Heart right ventricle (tissue), 16 donors: ENCODE measurements at regions not wholly inside any gene's neighbourhood (a gene's known extent, or its start where the extent isn't known, plus 50 kb on each side); places are given as distances from the start of the nearest gene placed in this dataset.

Experiments
- ATAC-seq, 8 donors: fragments of 200-7000 bp; cut with Tn5 transposase; one replicate each; pipeline ENCODE4 v1.9.1; 2020; ENCODE audit warnings: mild to moderate bottlenecking in 8 of 8, moderate library complexity in 8 of 8, moderate number of reproducible peaks in 1 of 8
- DNase-seq, 2 donors: peaks; one replicate each; pipeline ENCODE4 v3.0.0-alpha.2; 2020
- H3K27ac ChIP-seq, 10 donors: fragments of 200-600 bp; sonication (generic) in 2 of 10; one replicate each; pipeline versions ENCODE4 v1.5.0 to v1.8.0; 2020 to 2022; ENCODE audit warnings: mild to moderate bottlenecking in 3 of 10
- H3K27me3 ChIP-seq, 7 donors: fragments of 200-600 bp; one replicate each; pipeline ENCODE4 v1.8.0; 2021 to 2022; ENCODE audit warnings: mild to moderate bottlenecking in 2 of 7
- H3K36me3 ChIP-seq, 9 donors: fragments of 200-600 bp; sonication (generic) in 1 of 9; one replicate each; pipeline versions ENCODE4 v1.5.0 to v1.8.0; 2020 to 2022; ENCODE audit warnings: mild to moderate bottlenecking in 2 of 9
- H3K4me1 ChIP-seq, 9 donors: fragments of 200-600 bp; sonication (generic) in 1 of 9; one replicate each; pipeline versions ENCODE4 v1.5.0 to v1.8.0; 2020 to 2022; ENCODE audit warnings: mild to moderate bottlenecking in 4 of 9
- H3K4me3 ChIP-seq, 10 donors: fragments of 200-600 bp; sonication (generic) in 2 of 10; one replicate each; pipeline versions ENCODE4 v1.5.0 to v1.8.0; 2020 to 2022; ENCODE audit warnings: mild to moderate bottlenecking in 7 of 10, moderate library complexity in 2 of 10
- H3K9me3 ChIP-seq, 11 donors: fragments of 200-600 bp in 10 of 11; sonication (generic) in 2 of 11; one replicate each; pipeline versions ENCODE4 v1.5.0 to v1.8.0; 2013 to 2022; ENCODE audit warnings: mild to moderate bottlenecking in 2 of 11, control low read depth in 1 of 11, moderate library complexity in 1 of 11
- WGBS, 2 donors: extraction: QIAGEN DNeasy Blood & Tissue Kit; methylation state at CpG; one replicate each; pipeline ENCODE4 v1.1.7; 2013; ENCODE audit warnings: inconsistent platforms in 1 of 2; 5-methylcytosine and 5-hydroxymethylcytosine counted together
- intact Hi-C, 10 donors: fragments of 100-400 bp; cut with DNase I; formaldehyde crosslinking; loops; one replicate each; pipeline versions ENCODE4 v1.11.1 to v1.14.2; 2022
- TF ChIP-seq, protein P1 (sequence below), 9 donors: fragments of 200-600 bp; sonication (generic) in 2 of 9; IDR thresholded peaks; one replicate each; pipeline versions ENCODE4 v1.5.0 to v1.8.0; 2021 to 2022; ENCODE audit warnings: antibody characterized with exemption in 9 of 9, mild to moderate bottlenecking in 5 of 9, moderate library complexity in 1 of 9
- donor health status: Arrhythmogenic right ventricular cardiomyopathy.
- donor health status: ischemic (EF 13 %, LVEDD 7.1; RV severe dilation, severe dysfunction).
- donor health status: healthy with polysubstance abuse.
- donor health status: DM: no; HTN: yes; CAD: no.
- donor health status: DM: no; HTN: no; CAD: no.
- donor health status: ischemic (EF 25% LVEDD 6.9; RV normal size, moderate dysfunction).
- donor health status: ischemic (EF 25% LVEDD 5.7; RV mildly dilated, moderate dysfunction).
- donor health status: healthy.
- donor health status: DM: yes; HTN: yes; CAD: no.
- donor health status: Ischemic cardiomyopathy.
- donor health status: ischemic (EF 35%, LVEDD 5.7; RV mildly dilated, moderate dysfunction).
- donor health status: nonischemic (EF 11% LVEDD 7.7; RV severe dilation, severe dysfunction).
- donor health status: DM: yes; HTN: yes; CAD: no.
- donor health status: PGD.
- donor health status: ischemic (EF 29% LVEDD 5.4; RV normal size, mild dysfunction).
- donor health status: nonischemic (EF 23%, LVEDD 6.1; RV moderate dilation, normal function).

DNA sequence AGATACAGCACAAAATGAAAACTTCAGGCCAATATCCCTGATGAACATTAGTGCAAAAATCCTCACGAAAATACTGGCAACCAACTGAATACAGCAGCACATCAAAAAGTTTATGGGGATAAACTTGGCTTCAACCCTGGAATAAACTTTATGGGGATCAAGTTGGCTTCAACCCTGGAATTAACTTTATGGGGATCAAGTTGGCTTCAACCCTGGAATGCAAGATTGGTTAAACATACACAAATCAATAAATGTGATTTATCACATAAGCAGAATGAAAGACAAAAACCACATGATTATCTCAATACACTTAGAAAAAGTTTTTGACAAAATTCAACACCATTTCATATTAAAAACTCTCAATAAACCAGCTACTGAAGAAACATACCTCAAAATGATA is 213.7 kb upstream of the DMRTA1 start:
- H3K4me1 ChIP-seq: peaks cover 0 to 3% (median 0%) of the 10 kb centered on the region in 9 donors
- H3K27me3 ChIP-seq: peaks cover 0 to 6% (median 0%) of the 10 kb centered on the region in 7 donors
- TF ChIP-seq, protein P1, sequence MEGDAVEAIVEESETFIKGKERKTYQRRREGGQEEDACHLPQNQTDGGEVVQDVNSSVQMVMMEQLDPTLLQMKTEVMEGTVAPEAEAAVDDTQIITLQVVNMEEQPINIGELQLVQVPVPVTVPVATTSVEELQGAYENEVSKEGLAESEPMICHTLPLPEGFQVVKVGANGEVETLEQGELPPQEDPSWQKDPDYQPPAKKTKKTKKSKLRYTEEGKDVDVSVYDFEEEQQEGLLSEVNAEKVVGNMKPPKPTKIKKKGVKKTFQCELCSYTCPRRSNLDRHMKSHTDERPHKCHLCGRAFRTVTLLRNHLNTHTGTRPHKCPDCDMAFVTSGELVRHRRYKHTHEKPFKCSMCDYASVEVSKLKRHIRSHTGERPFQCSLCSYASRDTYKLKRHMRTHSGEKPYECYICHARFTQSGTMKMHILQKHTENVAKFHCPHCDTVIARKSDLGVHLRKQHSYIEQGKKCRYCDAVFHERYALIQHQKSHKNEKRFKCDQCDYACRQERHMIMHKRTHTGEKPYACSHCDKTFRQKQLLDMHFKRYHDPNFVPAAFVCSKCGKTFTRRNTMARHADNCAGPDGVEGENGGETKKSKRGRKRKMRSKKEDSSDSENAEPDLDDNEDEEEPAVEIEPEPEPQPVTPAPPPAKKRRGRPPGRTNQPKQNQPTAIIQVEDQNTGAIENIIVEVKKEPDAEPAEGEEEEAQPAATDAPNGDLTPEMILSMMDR (IDR thresholded peaks at IDR 0.05): no peak
- ATAC-seq (no peak), DNase-seq (no peak)
- intact Hi-C loops: loop anchor here in 6 of 10 donors (10.0 kb wide), 4 partner anchors 178 to 428 kb away; partner anchors contain the start of gene MTAP (in 1 of the 6)
- H3K4me3 ChIP-seq: no peak overlapping the region
- H3K27ac ChIP-seq: no peak overlapping the region
- H3K36me3 ChIP-seq: no peaks in the 10 kb centered on the region
- 64 to 71% methylated on average over 1 of the region's 1 CpG for WGBS, 2 donors
- peaks cover 0 to 21% (median 0%) of the 10 kb centered on the region in 11 donors for H3K9me3 ChIP-seq

DNA sequence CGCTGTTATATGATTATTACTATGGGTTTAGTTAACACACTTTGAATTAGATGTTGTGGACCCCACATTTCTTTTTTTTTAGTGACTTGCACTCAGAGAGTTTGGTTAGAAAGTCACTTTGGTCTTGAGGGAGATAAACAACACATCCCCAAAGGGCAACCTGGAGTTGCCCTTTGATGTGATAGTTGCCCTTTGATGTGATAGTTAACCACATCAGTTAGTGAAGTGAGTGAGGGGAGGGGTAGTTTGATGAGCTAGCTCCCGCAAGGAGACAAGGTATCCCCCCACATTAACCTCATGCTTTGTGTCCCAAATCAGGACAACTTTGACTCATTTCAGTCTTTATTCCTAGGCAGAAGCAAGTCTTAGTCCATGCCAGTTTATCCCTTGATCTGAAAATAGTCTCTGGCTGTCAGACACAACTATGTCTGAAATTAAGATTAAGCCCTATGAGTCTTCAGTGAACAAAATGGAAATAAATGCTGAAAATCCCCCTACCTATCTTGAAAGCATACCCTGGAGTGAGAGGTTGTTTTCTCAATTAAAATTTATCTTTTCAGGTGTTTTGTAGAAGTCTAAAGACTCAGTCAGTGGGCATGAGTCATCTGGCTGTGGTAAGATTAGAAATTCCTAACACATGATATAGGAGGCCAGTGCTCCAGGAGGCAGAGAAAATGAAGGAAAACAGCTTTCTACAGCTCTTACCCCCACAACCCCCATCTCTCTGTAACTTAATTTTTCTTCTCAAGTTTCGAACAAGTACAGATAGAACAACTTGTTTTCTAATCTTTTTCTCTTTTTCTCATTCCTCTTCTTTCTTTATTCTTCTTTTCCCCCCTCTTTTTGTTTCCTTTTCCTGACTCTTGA is 208.9 kb upstream of the DMRTA1 start:
- no peak overlapping the region for H3K27ac ChIP-seq
- H3K36me3 ChIP-seq: no peaks in the 10 kb centered on the region
- TF ChIP-seq, protein P1 (IDR thresholded peaks at IDR 0.05): no peak
- no peak overlapping the region for H3K4me3 ChIP-seq
- intact Hi-C loops: loop anchor here in 9 of 10 donors (2.0 to 10.0 kb wide), 8 partner anchors 183 to 433 kb away; partner anchors contain the start of gene MTAP (in 1 of the 9)
- no peaks in the 10 kb centered on the region for H3K27me3 ChIP-seq
- H3K9me3 ChIP-seq: no peaks in the 10 kb centered on the region
- 88 to 94% methylated on average over 3 of the region's 3 CpGs for WGBS, 2 donors
- ATAC-seq: no peak
- DNase-seq: no peak
- peaks cover 0 to 27% (median 0%) of the 10 kb centered on the region in 9 donors for H3K4me1 ChIP-seq

DNA sequence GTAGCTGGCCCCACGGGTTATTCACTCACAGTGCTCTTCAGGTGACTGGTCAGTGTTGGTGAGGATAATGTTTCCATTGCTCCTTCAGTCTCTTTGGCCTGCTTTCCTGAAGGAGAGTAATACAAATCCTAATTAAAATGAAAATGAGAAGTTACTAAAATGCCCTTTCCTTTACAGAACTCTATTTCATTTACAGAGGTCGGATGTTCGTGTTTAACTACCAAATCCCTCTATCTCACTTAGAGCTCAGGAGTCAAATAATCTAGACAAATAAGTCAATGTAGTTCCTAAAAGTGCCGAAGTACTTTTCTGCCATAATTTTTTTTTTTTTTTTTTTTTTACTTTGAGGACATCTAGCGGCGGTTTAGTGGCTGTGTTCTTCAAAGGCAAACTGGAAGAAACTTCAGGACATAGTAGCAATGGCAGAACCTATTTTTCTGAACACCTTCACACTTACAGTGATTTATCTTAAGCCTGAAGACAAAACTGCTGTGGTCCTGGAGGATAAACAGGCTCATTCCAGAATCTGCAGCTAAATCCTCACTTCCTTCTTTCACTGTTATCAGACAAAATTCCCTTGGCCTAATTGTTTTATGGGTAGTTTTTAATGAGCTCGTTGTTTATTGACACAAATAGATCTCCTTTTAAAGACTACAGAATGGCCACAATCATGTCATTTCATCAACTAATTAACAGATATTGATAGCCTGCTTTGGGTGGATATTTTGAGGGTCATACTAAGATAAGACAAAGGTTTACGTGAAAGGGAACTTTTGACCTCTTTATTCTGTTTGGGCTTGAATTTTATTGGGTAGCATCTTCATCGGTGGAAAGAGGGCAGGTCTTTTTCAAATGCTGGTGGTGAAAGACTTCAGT is 207.6 kb upstream of the DMRTA1 start:
- Histone ChIP-seq H3K4me3 (no peak overlapping the region), H3K9me3 (no peaks in the 10 kb centered on the region), H3K27me3 (no peaks in the 10 kb centered on the region), H3K4me1 (peaks cover 0 to 27% (median 0%) of the 10 kb centered on the region in 9 donors), H3K36me3 (no peaks in the 10 kb centered on the region), H3K27ac (no peak overlapping the region)
- WGBS, 2 donors: 20 to 21% methylated on average over 9 of the region's 9 CpGs
- ATAC-seq (peak in 1 of 8 donors; percentile 46), DNase-seq (no peak)
- intact Hi-C loops: loop anchor here (1.0 to 10.0 kb wide), 8 partner anchors 184 to 434 kb away; partner anchors contain the start of gene MTAP (in 1 of the 10)
- TF ChIP-seq, protein P1 (IDR thresholded peaks at IDR 0.05): peak in 8 of 9 donors; percentile 16 to 66 (median 56)

DNA sequence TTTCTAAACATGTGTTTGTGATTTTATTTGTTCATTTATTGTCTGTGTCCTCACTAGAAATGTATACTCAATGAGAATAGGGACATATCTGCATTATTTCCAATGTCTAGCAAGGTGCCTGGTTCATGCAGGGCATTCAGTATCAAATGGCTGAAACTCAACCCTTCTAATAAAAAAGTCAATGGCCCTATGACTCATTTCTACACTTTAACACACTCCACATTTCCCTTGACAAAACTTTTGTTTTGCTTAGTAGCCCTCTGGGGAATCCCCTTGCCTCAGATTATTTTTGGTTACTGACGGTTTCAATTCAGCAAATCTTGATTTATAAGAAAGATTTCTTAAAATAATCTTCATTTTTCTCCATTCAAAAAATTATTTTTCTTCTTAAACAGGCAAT is 206.0 kb upstream of the DMRTA1 start:
- no peak overlapping the region for H3K27ac ChIP-seq
- WGBS, 2 donors: 32 to 38% methylated on average over 1 of the region's 1 CpG
- peaks cover 0 to 32% (median 0%) of the 10 kb centered on the region in 9 donors for H3K4me1 ChIP-seq
- intact Hi-C loops: loop anchor here in 5 of 10 donors (5.0 to 10.0 kb wide), 4 partner anchors 204 to 214 kb away; partner anchors contain the start of gene DMRTA1 (in 3 of the 5)
- no peaks in the 10 kb centered on the region for H3K27me3 ChIP-seq
- H3K9me3 ChIP-seq: no peaks in the 10 kb centered on the region
- ATAC-seq: no peak
- no peak overlapping the region for H3K4me3 ChIP-seq
- no peaks in the 10 kb centered on the region for H3K36me3 ChIP-seq
- TF ChIP-seq, protein P1 (IDR thresholded peaks at IDR 0.05): no peak
- DNase-seq: no peak
